ENCODE measurements at regions not wholly inside any gene's neighbourhood (a gene's known extent, or its start where the extent isn't known, plus 50 kb on each side); places are given as distances from the start of the nearest gene placed in this dataset.
A peak's percentile ranks its signal among the peaks of the same experiment; 100 is the strongest.

- no peak for DNase-seq
- Mint-ChIP-seq H3K36me3 (no peaks in the 10 kb centered on the region), H3K9me3 (peaks cover 0 to 6% (median 2%) of the 10 kb centered on the region in 5 donors), H3K4me3 (no peak overlapping the region), H3K27me3 (peaks cover 26 to 28% of the 10 kb centered on the region in 2 donors), H3K4me1 (peaks cover 6 to 23% (median 18%) of the 10 kb centered on the region in 3 donors), H3K27ac (no peak overlapping the region)
- no peaks in the 10 kb centered on the region for H3K36me3 ChIP-seq (ENCODE audit: insufficient read depth, low read length)
- H3K27me3 ChIP-seq (ENCODE audit: insufficient read depth, low read length, poor library complexity, severe bottlenecking), result no peaks in the 10 kb centered on the region
- CTCF ChIA-PET, result no interaction called here
- no peak overlapping the region for H3K27ac ChIP-seq (ENCODE audit: low read depth, low read length)
- no peaks in the 10 kb centered on the region for H3K9me3 ChIP-seq (ENCODE audit: low read length)
- no peaks in the 10 kb centered on the region for H3K4me1 ChIP-seq (ENCODE audit: insufficient read depth, low read length)
- H3K4me3 ChIP-seq (ENCODE audit: low read length), result no peak overlapping the region
- POLR2A ChIA-PET, result no interaction called here
These were observed 343.6 kb downstream of the NPHP4 start for GRCh38 chr1:5648410-5649165.

GRCh38 chr1:5647234-5647633 is 345.0 kb downstream of the NPHP4 start:
- H3K9me3 Mint-ChIP-seq, result peaks cover 0 to 3% (median 2%) of the 10 kb centered on the region in 5 donors
- H3K4me1 ChIP-seq (ENCODE audit: insufficient read depth, low read length), result no peaks in the 10 kb centered on the region
- no peak overlapping the region for H3K4me3 Mint-ChIP-seq
- H3K27ac ChIP-seq (ENCODE audit: low read depth, low read length), result no peak overlapping the region
- no peaks in the 10 kb centered on the region for H3K36me3 Mint-ChIP-seq
- H3K4me3 ChIP-seq (ENCODE audit: low read length), result no peak overlapping the region
- H3K4me1 Mint-ChIP-seq, result peaks cover 2 to 9% (median 5%) of the 10 kb centered on the region in 3 donors
- no peaks in the 10 kb centered on the region for H3K27me3 ChIP-seq (ENCODE audit: insufficient read depth, low read length, poor library complexity, severe bottlenecking)
- peaks cover 26 to 31% of the 10 kb centered on the region in 2 donors for H3K27me3 Mint-ChIP-seq
- H3K9me3 ChIP-seq (ENCODE audit: low read length), result no peaks in the 10 kb centered on the region
- CTCF ChIA-PET, result no interaction called here
- DNase-seq, result no peak
- no peaks in the 10 kb centered on the region for H3K36me3 ChIP-seq (ENCODE audit: insufficient read depth, low read length)
- H3K27ac Mint-ChIP-seq, result no peak overlapping the region
- POLR2A ChIA-PET, result no interaction called here

- no peak for DNase-seq
- ChIA-PET POLR2A (no interaction called here), CTCF (no interaction called here)
These were observed 345.6 kb downstream of the NPHP4 start for GRCh38 chr1:5646486-5647149.

GRCh38 chr1:5645929-5646328 is 346.3 kb downstream of the NPHP4 start:
- Mint-ChIP-seq H3K4me1 (peaks cover 0 to 4% (median 2%) of the 10 kb centered on the region in 3 donors), H3K9me3 (peaks cover 0 to 3% (median 2%) of the 10 kb centered on the region in 5 donors), H3K36me3 (no peaks in the 10 kb centered on the region), H3K27ac (no peak overlapping the region), H3K27me3 (peaks cover 24 to 25% of the 10 kb centered on the region in 2 donors), H3K4me3 (no peak overlapping the region)
- H3K4me1 ChIP-seq (ENCODE audit: insufficient read depth, low read length), result no peaks in the 10 kb centered on the region
- DNase-seq, result no peak
- ChIA-PET POLR2A (no interaction called here), CTCF (no interaction called here)
- H3K27ac ChIP-seq (ENCODE audit: low read depth, low read length), result no peak overlapping the region
- no peaks in the 10 kb centered on the region for H3K9me3 ChIP-seq (ENCODE audit: low read length)
- no peaks in the 10 kb centered on the region for H3K36me3 ChIP-seq (ENCODE audit: insufficient read depth, low read length)
- no peaks in the 10 kb centered on the region for H3K27me3 ChIP-seq (ENCODE audit: insufficient read depth, low read length, poor library complexity, severe bottlenecking)
- H3K4me3 ChIP-seq (ENCODE audit: low read length), result no peak overlapping the region

More at GRCh38 chr1:5646486-5647149, 345.6 kb downstream of the NPHP4 start:
- no peaks in the 10 kb centered on the region for H3K36me3 ChIP-seq (ENCODE audit: insufficient read depth, low read length)
- no peak overlapping the region for H3K27ac ChIP-seq (ENCODE audit: low read depth, low read length)
- no peaks in the 10 kb centered on the region for H3K4me1 ChIP-seq (ENCODE audit: insufficient read depth, low read length)
- Mint-ChIP-seq H3K27ac (peak overlapping the region in 2 of 8 donors; percentile 30 to 70), H3K4me3 (no peak overlapping the region), H3K27me3 (peaks cover 21 to 26% of the 10 kb centered on the region in 2 donors), H3K36me3 (no peaks in the 10 kb centered on the region), H3K4me1 (peaks cover 0 to 3% (median 0%) of the 10 kb centered on the region in 3 donors), H3K9me3 (peaks cover 0 to 3% (median 2%) of the 10 kb centered on the region in 5 donors)
- H3K9me3 ChIP-seq (ENCODE audit: low read length), result no peaks in the 10 kb centered on the region
- no peak overlapping the region for H3K4me3 ChIP-seq (ENCODE audit: low read length)
- H3K27me3 ChIP-seq (ENCODE audit: insufficient read depth, low read length, poor library complexity, severe bottlenecking), result no peaks in the 10 kb centered on the region

- Mint-ChIP-seq H3K4me3 (no peak overlapping the region), H3K27ac (no peak overlapping the region), H3K36me3 (no peaks in the 10 kb centered on the region), H3K9me3 (peaks cover 0 to 3% (median 2%) of the 10 kb centered on the region in 5 donors), H3K4me1 (peaks cover 3 to 7% (median 5%) of the 10 kb centered on the region in 3 donors), H3K27me3 (peaks cover 20 to 26% of the 10 kb centered on the region in 2 donors)
- H3K9me3 ChIP-seq (ENCODE audit: low read length), result no peaks in the 10 kb centered on the region
- no peak overlapping the region for H3K4me3 ChIP-seq (ENCODE audit: low read length)
- DNase-seq, result no peak
- no peaks in the 10 kb centered on the region for H3K36me3 ChIP-seq (ENCODE audit: insufficient read depth, low read length)
- ChIA-PET CTCF (no interaction called here), POLR2A (no interaction called here)
- H3K4me1 ChIP-seq (ENCODE audit: insufficient read depth, low read length), result no peaks in the 10 kb centered on the region
- no peaks in the 10 kb centered on the region for H3K27me3 ChIP-seq (ENCODE audit: insufficient read depth, low read length, poor library complexity, severe bottlenecking)
- no peak overlapping the region for H3K27ac ChIP-seq (ENCODE audit: low read depth, low read length)
These were observed 347.2 kb downstream of the NPHP4 start for GRCh38 chr1:5645135-5645399.

- H3K27ac ChIP-seq (ENCODE audit: low read depth, low read length), result no peak overlapping the region
- H3K27me3 ChIP-seq (ENCODE audit: insufficient read depth, low read length, poor library complexity, severe bottlenecking), result no peaks in the 10 kb centered on the region
- Mint-ChIP-seq H3K27ac (no peak overlapping the region), H3K4me1 (peaks cover 3 to 7% (median 5%) of the 10 kb centered on the region in 3 donors), H3K36me3 (no peaks in the 10 kb centered on the region), H3K9me3 (peaks cover 0 to 3% (median 2%) of the 10 kb centered on the region in 5 donors), H3K27me3 (peaks cover 21 to 27% of the 10 kb centered on the region in 2 donors), H3K4me3 (no peak overlapping the region)
- H3K36me3 ChIP-seq (ENCODE audit: insufficient read depth, low read length), result no peaks in the 10 kb centered on the region
- no peak overlapping the region for H3K4me3 ChIP-seq (ENCODE audit: low read length)
- DNase-seq, result no peak
- ChIA-PET CTCF (interaction anchor here (1.2 kb wide), 1 partner anchor 101 kb away, joined by 4 read pairs; no protein-coding TSS in a partner anchor), POLR2A (no interaction called here)
- H3K4me1 ChIP-seq (ENCODE audit: insufficient read depth, low read length), result no peaks in the 10 kb centered on the region
- no peaks in the 10 kb centered on the region for H3K9me3 ChIP-seq (ENCODE audit: low read length)
These were observed 347.7 kb downstream of the NPHP4 start for GRCh38 chr1:5644281-5645134.

GRCh38 chr1:5643360-5644107 is 348.7 kb downstream of the NPHP4 start:
- no peak overlapping the region for H3K27ac Mint-ChIP-seq
- H3K36me3 ChIP-seq (ENCODE audit: insufficient read depth, low read length), result no peaks in the 10 kb centered on the region
- peaks cover 0 to 3% (median 2%) of the 10 kb centered on the region in 5 donors for H3K9me3 Mint-ChIP-seq
- H3K27me3 Mint-ChIP-seq, result peaks cover 17 to 25% of the 10 kb centered on the region in 2 donors
- no peak overlapping the region for H3K4me3 ChIP-seq (ENCODE audit: low read length)
- DNase-seq, result no peak
- no peak overlapping the region for H3K4me3 Mint-ChIP-seq
- H3K27ac ChIP-seq (ENCODE audit: low read depth, low read length), result no peak overlapping the region
- CTCF ChIA-PET, result interaction anchor here (1.2 kb wide), 1 partner anchor 102 kb away, joined by 4 read pairs; no protein-coding TSS in a partner anchor
- H3K9me3 ChIP-seq (ENCODE audit: low read length), result no peaks in the 10 kb centered on the region
- no peaks in the 10 kb centered on the region for H3K4me1 ChIP-seq (ENCODE audit: insufficient read depth, low read length)
- peaks cover 3 to 7% (median 5%) of the 10 kb centered on the region in 3 donors for H3K4me1 Mint-ChIP-seq
- H3K36me3 Mint-ChIP-seq, result no peaks in the 10 kb centered on the region
- no peaks in the 10 kb centered on the region for H3K27me3 ChIP-seq (ENCODE audit: insufficient read depth, low read length, poor library complexity, severe bottlenecking)
- POLR2A ChIA-PET, result no interaction called here
